GM18870 (cell line): ENCODE measurements at regions not wholly inside any gene's neighbourhood (a gene's known extent, or its start where the extent isn't known, plus 50 kb on each side); places are given as distances from the start of the nearest gene placed in this dataset.

Experiments
- ATAC-seq: cut with Tn5 transposase; IDR thresholded peaks from one replicate; pipeline ENCODE4 v1.9.1; 2021; ENCODE audit warnings: moderate library complexity; ENCODE audit not compliant: unreplicated experiment

GRCh38 chr3:94654096-94654495 lies 591.2 kb downstream of the NSUN3 start:
- no peak for ATAC-seq

GRCh38 chr3:94665922-94666321 lies 603.1 kb downstream of the NSUN3 start:
- no peak for ATAC-seq

GRCh38 chr3:94671078-94671477 lies 608.2 kb downstream of the NSUN3 start:
- no peak for ATAC-seq

- no peak for ATAC-seq
These were observed 611.0 kb downstream of the NSUN3 start for GRCh38 chr3:94673876-94674275.

- no peak for ATAC-seq
These were observed 623.3 kb downstream of the NSUN3 start for GRCh38 chr3:94686208-94686607.

- ATAC-seq: no peak
These were observed 631.3 kb downstream of the NSUN3 start for GRCh38 chr3:94693997-94694640.

GRCh38 chr3:94694894-94695293 lies 632.0 kb downstream of the NSUN3 start:
- ATAC-seq: no peak

- ATAC-seq: no peak
These were observed 641.6 kb downstream of the NSUN3 start for GRCh38 chr3:94704467-94704866.

GRCh38 chr3:94709249-94709902 lies 646.5 kb downstream of the NSUN3 start:
- ATAC-seq: no peak

- no peak for ATAC-seq
These were observed 651.3 kb downstream of the NSUN3 start for GRCh38 chr3:94714194-94714593.

GRCh38 chr3:94716326-94717018 lies 653.6 kb downstream of the NSUN3 start:
- no peak for ATAC-seq

GRCh38 chr3:94734206-94734605 lies 671.3 kb downstream of the NSUN3 start:
- ATAC-seq: no peak

GRCh38 chr3:94735354-94735753 lies 672.5 kb downstream of the NSUN3 start:
- no peak for ATAC-seq

GRCh38 chr3:94737116-94737515 lies 674.3 kb downstream of the NSUN3 start:
- ATAC-seq: no peak

- ATAC-seq: no peak
These were observed 676.6 kb downstream of the NSUN3 start for GRCh38 chr3:94739420-94739819.

- ATAC-seq: no peak
These were observed 695.9 kb downstream of the NSUN3 start for GRCh38 chr3:94758751-94759150.

GRCh38 chr3:94772402-94772801 lies 709.5 kb downstream of the NSUN3 start:
- ATAC-seq: no peak

- no peak for ATAC-seq
These were observed 712.9 kb downstream of the NSUN3 start for GRCh38 chr3:94775746-94776145.

GRCh38 chr3:94776401-94776915 lies 713.6 kb downstream of the NSUN3 start:
- no peak for ATAC-seq

GRCh38 chr3:94778289-94778688 lies 715.4 kb downstream of the NSUN3 start:
- ATAC-seq: no peak

- ATAC-seq: no peak
These were observed 716.1 kb downstream of the NSUN3 start for GRCh38 chr3:94778814-94779494.
